Astrocyte of the spinal cord (primary cell): ENCODE measurements at regions not wholly inside any gene's neighbourhood (a gene's known extent, or its start where the extent isn't known, plus 50 kb on each side); places are given as distances from the start of the nearest gene placed in this dataset.

Experiments
- DNase-seq: peaks from one replicate; pipeline ENCODE4 v3.0.0; 2011; ENCODE audit warnings: low read depth, low spot score
- H3K4me3 ChIP-seq: 2 replicates; pipeline ENCODE4 v1.5.1; 2011; ENCODE audit warnings: low read depth, mild to moderate bottlenecking, low read length, moderate library complexity
- CTCF ChIP-seq: IDR thresholded peaks from 2 replicates; pipeline ENCODE4 v1.5.1; 2012; ENCODE audit warnings: low read depth, mild to moderate bottlenecking, low read length, inconsistent platforms
- in situ Hi-C: cut with HindIII; loops from 2 replicates; pipeline ENCODE4 v1.10.0; 2017; ENCODE audit warnings: low sequenced_read_pairs

GRCh38 chrX:17295791-17296190 is 79.2 kb upstream of the NHS start:
- H3K4me3 ChIP-seq, result no peak overlapping the region
- no peak for TF ChIP-seq CTCF
- in situ Hi-C loops, result no loop called here
- no peak for DNase-seq

GRCh38 chrX:17298564-17298963 is 76.4 kb upstream of the NHS start:
- H3K4me3 ChIP-seq, result no peak overlapping the region
- no peak for DNase-seq
- no peak for TF ChIP-seq CTCF
- in situ Hi-C loops, result no loop called here

GRCh38 chrX:17299206-17299605 is 75.8 kb upstream of the NHS start:
- in situ Hi-C loops, result no loop called here
- no peak overlapping the region for H3K4me3 ChIP-seq
- DNase-seq, result no peak
- TF ChIP-seq CTCF, result no peak

GRCh38 chrX:17323397-17323796 is 51.6 kb upstream of the NHS start:
- in situ Hi-C loops, result no loop called here
- no peak for DNase-seq
- TF ChIP-seq CTCF, result no peak
- no peak overlapping the region for H3K4me3 ChIP-seq
